IMR-90 (cell line): ENCODE measurements at regions not wholly inside any gene's neighbourhood (a gene's known extent, or its start where the extent isn't known, plus 50 kb on each side); places are given as distances from the start of the nearest gene placed in this dataset.

Source experiments
- ATAC-seq: fragments of 200-7000 bp; cut with Tn5 transposase; 2 replicates; pipeline ENCODE4 v1.9.1; 2020; ENCODE audit warnings: low read depth, mild to moderate bottlenecking, moderate library complexity
- BruUV-seq: library from RNA; stranded (reverse); fragments of 400-500 nt; replicated peaks from 2 replicates; lab custom pipeline; 2021; lab: Mats Ljungman, UMichigan
- CTCF ChIA-PET: fragments of 300-600 bp; formaldehyde crosslinking; extraction: SDS; loops from one replicate; lab custom pipeline; 2021; ENCODE audit warnings: antibody characterized with exemption; lab: Yijun Ruan, JAX
- POLR2A ChIA-PET: fragments of 300-600 bp; sonication (Branson Sonifier 250); formaldehyde crosslinking; loops from one replicate; lab custom pipeline; 2022; ENCODE audit warnings: antibody characterized with exemption; ENCODE audit not compliant: unreplicated experiment; lab: Charles Lee
- DNase-seq: peaks from one replicate; pipeline ENCODE4 v3.0.0; 2013
- H2AFZ ChIP-seq: replicated peaks from 2 replicates; pipeline ENCODE3; 2013; ENCODE audit warnings: low read length, mild to moderate bottlenecking; ENCODE audit not compliant: poor library complexity
- H2AK5ac ChIP-seq: 2 replicates; pipeline ENCODE4 v1.6.1; 2013; ENCODE audit warnings: low read depth, low read length, inconsistent platforms
- H2AK9ac ChIP-seq: replicated peaks from 2 replicates; pipeline ENCODE3; 2013; ENCODE audit warnings: mild to moderate bottlenecking, low read depth, low read length, moderate library complexity; ENCODE audit not compliant: poor library complexity
- H2BK120ac ChIP-seq: 2 replicates; pipeline ENCODE4 v1.6.1; 2013; ENCODE audit warnings: low read depth, low read length, inconsistent platforms
- H2BK15ac ChIP-seq: 3 replicates; pipeline ENCODE4 v1.6.1; 2013; ENCODE audit warnings: low read depth, low read length, inconsistent platforms
- H2BK20ac ChIP-seq: 2 replicates; pipeline ENCODE4 v1.6.1; 2013; ENCODE audit warnings: low read depth, mild to moderate bottlenecking, inconsistent platforms, low read length, moderate library complexity
- H2BK5ac ChIP-seq: 2 replicates; pipeline ENCODE4 v1.6.1; 2013; ENCODE audit warnings: mild to moderate bottlenecking, low read depth, low read length, inconsistent platforms; ENCODE audit not compliant: poor library complexity, severe bottlenecking
- H3K14ac ChIP-seq: replicated peaks from 2 replicates; pipeline ENCODE4 v1.6.1; 2013; ENCODE audit warnings: low read depth, low read length, inconsistent platforms
- H3K18ac ChIP-seq: 2 replicates; pipeline ENCODE4 v1.6.1; 2013; ENCODE audit warnings: low read depth, low read length, control low read depth
- H3K23ac ChIP-seq: 2 replicates; pipeline ENCODE4 v1.6.1; 2013; ENCODE audit warnings: low read depth, low read length, inconsistent platforms
- H3K27ac ChIP-seq: 2 replicates; pipeline ENCODE4 v1.5.1; 2013; ENCODE audit warnings: mild to moderate bottlenecking, control low read depth, low read length; ENCODE audit not compliant: insufficient read depth
- H3K27me3 ChIP-seq: 2 replicates; pipeline ENCODE4 v1.6.1; 2013; ENCODE audit warnings: low read length; ENCODE audit not compliant: control insufficient read depth, insufficient read depth
- H3K36me3 ChIP-seq: 2 replicates; pipeline ENCODE4 v1.6.1; 2013; ENCODE audit warnings: low read length, mixed read lengths; ENCODE audit not compliant: control insufficient read depth, insufficient read depth
- H3K4ac ChIP-seq: 2 replicates; pipeline ENCODE4 v1.6.1; 2013; ENCODE audit warnings: low read depth, low read length, inconsistent platforms
- H3K4me1 ChIP-seq: 2 replicates; pipeline ENCODE4 v1.6.1; 2013; ENCODE audit warnings: low read length, mixed read lengths; ENCODE audit not compliant: control insufficient read depth, insufficient read depth
- H3K4me2 ChIP-seq: 2 replicates; pipeline ENCODE4 v1.6.1; 2013; ENCODE audit warnings: low read depth, mild to moderate bottlenecking, control low read depth, low read length, moderate library complexity
- H3K4me3 ChIP-seq: 2 replicates; pipeline ENCODE4 v1.5.1; 2013; ENCODE audit warnings: low read depth, mild to moderate bottlenecking, control low read depth, low read length, moderate library complexity; ENCODE audit not compliant: insufficient read depth
- H3K56ac ChIP-seq: 2 replicates; pipeline ENCODE4 v1.6.1; 2013; ENCODE audit warnings: low read length, inconsistent platforms; ENCODE audit not compliant: insufficient read depth; ENCODE audit errors: extremely low read depth
- H3K79me1 ChIP-seq, 2 experiments: 2 replicates each; pipeline ENCODE4 v1.6.1; 2013; ENCODE audit warnings: low read length in 2 of 2, inconsistent platforms in 1 of 2, low read depth in 1 of 2
- H3K9ac ChIP-seq: 2 replicates; pipeline ENCODE4 v1.6.1; 2013; ENCODE audit warnings: low read depth, low read length, control low read depth
- H3K9me1 ChIP-seq: 2 replicates; pipeline ENCODE4 v1.6.1; 2013; ENCODE audit warnings: low read length, inconsistent platforms; ENCODE audit not compliant: insufficient read depth
- H3K9me3 ChIP-seq: 2 replicates; pipeline ENCODE4 v1.6.1; 2013; ENCODE audit warnings: low read length; ENCODE audit not compliant: control insufficient read depth, insufficient read depth
- H4K20me1 ChIP-seq: 2 replicates; pipeline ENCODE4 v1.6.1; 2013; ENCODE audit warnings: low read length, inconsistent platforms; ENCODE audit not compliant: insufficient read depth
- H4K5ac ChIP-seq: 2 replicates; pipeline ENCODE4 v1.6.1; 2013; ENCODE audit warnings: mild to moderate bottlenecking, low read depth, low read length, control low read depth
- H4K8ac ChIP-seq, 2 experiments: 2 replicates each; pipeline ENCODE4 v1.6.1; 2013; ENCODE audit warnings: low read depth in 2 of 2, low read length in 2 of 2, control low read depth in 1 of 2, inconsistent platforms in 1 of 2
- H4K91ac ChIP-seq: 2 replicates; pipeline ENCODE4 v1.6.1; 2013; ENCODE audit warnings: low read depth, low read length, inconsistent platforms; ENCODE audit not compliant: insufficient read depth
- CEBPB ChIP-seq: IDR thresholded peaks from 2 replicates; pipeline ENCODE4 v1.6.1; 2012; ENCODE audit warnings: low read depth, low read length, improper control_type of control experiment
- CHD1 ChIP-seq: IDR thresholded peaks from 2 replicates; pipeline ENCODE4 v1.6.1; 2012; ENCODE audit warnings: low read depth, low read length, improper control_type of control experiment
- WGBS, 2 experiments: methylation state at CpG; one replicate each; pipeline versions ENCODE4 v1.1.5 to v1.1.7; 2013; ENCODE audit warnings: missing lambda C conversion rate in 2 of 2; ENCODE audit not compliant: insufficient read length in 1 of 2; ENCODE audit errors: extremely low coverage in 2 of 2; 5-methylcytosine and 5-hydroxymethylcytosine counted together
- dilution Hi-C: fragments of 300-500 bp; cut with HindIII; formaldehyde crosslinking; loops from one replicate; pipeline ENCODE4 v1.14.3; 2018; ENCODE audit warnings: low sequenced_read_pairs; ENCODE audit not compliant: unreplicated experiment
- in situ Hi-C: fragments of 300-500 bp; cut with MboI; formaldehyde crosslinking; loops from 3 replicates; pipeline ENCODE4 v1.14.3; 2019; ENCODE audit warnings: low sequenced_read_pairs, inconsistent platforms, mixed read lengths
- intact Hi-C: fragments of 100-400 bp; cut with micrococcal nuclease; formaldehyde crosslinking; loops from 2 replicates; pipeline ENCODE4 v1.10.0; 2022

- intact Hi-C loops (no loop called here), dilution Hi-C loops (no loop called here), in situ Hi-C loops (no loop called here)
- Histone ChIP-seq H3K18ac (no peak overlapping the region), H2AK5ac (peak overlapping the region; percentile 68), H3K23ac (no peak overlapping the region), H4K8ac (no peak overlapping the region), H3K14ac (peak overlapping the region; percentile 81; the same call in 1 of the 2 replicates), H3K56ac (no peak overlapping the region), H4K20me1 (no peaks in the 10 kb centered on the region), H2BK5ac (peak overlapping the region; percentile 29), H3K4me3 (no peak overlapping the region), H3K27ac (no peak overlapping the region), H4K5ac (no peak overlapping the region), H3K4me1 (no peaks in the 10 kb centered on the region), H3K9me3 (no peaks in the 10 kb centered on the region), H2BK20ac (peak overlapping the region; percentile 47; the same call in 1 of the 2 replicates), H3K9me1 (peaks cover 3% of the 10 kb centered on the region; the same call in 1 of the 2 replicates), H2AFZ (no peak overlapping the region), H3K9ac (no peak overlapping the region), H2BK15ac (peak overlapping the region; percentile 23; the same call in 1 of the 3 replicates), H2AK9ac (no peak overlapping the region), H3K4ac (0 out of 2 replicates have a peak overlapping the region, but pooled peaks have one; percentile 10), H3K36me3 (no peaks in the 10 kb centered on the region), H2BK120ac (peak overlapping the region; percentile 40; the same call in 1 of the 2 replicates), H3K79me1 (no peaks in the 10 kb centered on the region), H3K27me3 (no peaks in the 10 kb centered on the region), H3K4me2 (no peak overlapping the region), H4K91ac (no peak overlapping the region)
- BruUV-seq = no TSS peak
- peak; percentile 24; the same call in 1 of the 2 replicates for TF ChIP-seq CEBPB
- TF ChIP-seq CHD1 = no peak
- no CpG with 5 or more reads among the region's 1 CpG for WGBS, 2 experiments
- ATAC-seq (no peak), DNase-seq (peak; percentile 68)
- CTCF ChIA-PET = no interaction called here
- POLR2A ChIA-PET = no interaction called here
Measured at GRCh38 chr7:41809529-41809939, 106.6 kb upstream of the INHBA start.
